A673 (cell line): ENCODE measurements at regions not wholly inside any gene's neighbourhood (a gene's known extent, or its start where the extent isn't known, plus 50 kb on each side); places are given as distances from the start of the nearest gene placed in this dataset.

Experiments
- CTCF ChIP-seq: fragments of 300-800, 200-600 bp; sonication (generic); conservative IDR thresholded peaks from 2 replicates; pipeline ENCODE4 v1.5.1; 2017; ENCODE audit warnings: low read depth, mild to moderate bottlenecking, antibody characterized with exemption, low read length, moderate library complexity, mixed read lengths
- EZH2 ChIP-seq: fragments of 200-600 bp; sonication (generic); IDR thresholded peaks from 2 replicates; pipeline ENCODE4 v1.6.1; 2017; ENCODE audit warnings: borderline replicate concordance, low read depth, mild to moderate bottlenecking, mixed read lengths, antibody characterized with exemption, low read length; ENCODE audit not compliant: poor library complexity, severe bottlenecking

GRCh38 chr15:31834654-31835053 is 195.7 kb upstream of the CHRNA7 start:
- TF ChIP-seq CTCF = no peak
- no peak for TF ChIP-seq EZH2
